ENCODE measurements at regions not wholly inside any gene's neighbourhood (a gene's known extent, or its start where the extent isn't known, plus 50 kb on each side); places are given as distances from the start of the nearest gene placed in this dataset.

- no peak for DNase-seq (ENCODE audit: low spot score)
- TF ChIP-seq CTCF (IDR thresholded peaks at IDR 0.05; ENCODE audit: extremely low read depth, insufficient read depth, missing control alignments): no peak
- in situ Hi-C loops (cut with MboI; ENCODE audit: low pct_unique_long_range_greater_than_20kb, low sequenced_read_pairs, unreplicated experiment): no loop called here
These were observed 112.2 kb downstream of the SKIDA1 start for GRCh38 chr10:21413268-21413667.

- no peak for TF ChIP-seq CTCF (IDR thresholded peaks at IDR 0.05; ENCODE audit: extremely low read depth, insufficient read depth, missing control alignments)
- in situ Hi-C loops (cut with MboI; ENCODE audit: low pct_unique_long_range_greater_than_20kb, low sequenced_read_pairs, unreplicated experiment): no loop called here
- DNase-seq (ENCODE audit: low spot score): no peak
These were observed 118.8 kb downstream of the SKIDA1 start for GRCh38 chr10:21406595-21407193.

DNA sequence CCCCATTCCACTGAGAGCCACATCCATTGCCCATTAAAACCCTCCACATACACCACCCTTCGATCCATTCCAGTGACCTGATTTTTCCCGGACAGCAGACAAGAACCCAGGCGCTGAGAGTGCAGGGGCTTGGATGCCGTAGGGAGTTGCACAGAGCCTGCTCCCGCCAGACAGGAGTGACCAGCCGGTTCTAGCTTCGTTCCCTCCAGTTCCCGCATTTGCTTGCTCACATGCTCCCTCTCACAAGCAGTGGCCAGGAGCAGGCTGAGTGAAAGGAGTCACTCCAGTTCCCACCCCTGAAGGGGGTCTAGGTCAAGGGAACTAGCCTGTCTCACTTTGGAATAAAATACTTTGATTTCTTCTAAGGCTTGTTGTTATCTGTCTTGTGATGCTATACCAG, 119.5 kb downstream of the SKIDA1 start:
- DNase-seq (ENCODE audit: low spot score): no peak
- in situ Hi-C loops (cut with MboI; ENCODE audit: low pct_unique_long_range_greater_than_20kb, low sequenced_read_pairs, unreplicated experiment): no loop called here
- TF ChIP-seq CTCF (IDR thresholded peaks at IDR 0.05; ENCODE audit: extremely low read depth, insufficient read depth, missing control alignments): no peak

DNA sequence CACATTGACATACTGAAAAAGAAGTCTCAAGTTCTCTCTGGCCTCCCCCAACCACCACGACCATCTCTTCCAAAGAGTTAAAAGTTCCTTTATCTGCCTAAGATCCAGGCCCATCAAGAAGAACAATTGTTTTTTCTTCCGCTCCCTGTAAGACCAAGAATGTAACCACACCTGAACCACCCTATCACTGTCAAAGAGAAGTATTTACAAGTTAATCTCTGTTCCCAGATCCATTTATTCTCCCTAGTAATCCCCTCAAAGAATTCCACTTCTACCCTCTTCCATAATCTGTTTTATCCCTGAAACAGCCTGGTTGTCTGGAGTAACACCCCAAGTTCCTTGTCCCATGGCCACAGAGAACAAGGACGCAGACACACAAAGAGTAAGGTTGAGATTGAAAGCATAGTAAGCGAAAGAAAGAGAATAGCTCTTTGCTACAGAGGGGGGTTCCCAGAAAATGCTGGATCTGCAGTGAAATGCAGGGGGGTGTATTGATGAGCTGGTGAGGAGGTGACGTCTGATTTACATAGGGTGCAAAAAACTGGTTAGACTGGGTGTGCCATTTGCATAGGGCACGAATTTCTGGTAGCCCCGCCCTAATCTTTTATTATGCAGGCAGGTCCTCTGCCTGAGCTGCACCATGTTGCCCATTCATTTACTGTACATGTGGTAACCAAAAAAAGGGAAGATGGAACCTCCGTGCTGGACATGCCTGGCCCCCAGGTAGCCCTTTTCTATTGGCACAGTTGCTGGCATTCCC, 122.0 kb downstream of the SKIDA1 start:
- DNase-seq (ENCODE audit: low spot score): no peak
- in situ Hi-C loops (cut with MboI; ENCODE audit: low pct_unique_long_range_greater_than_20kb, low sequenced_read_pairs, unreplicated experiment): no loop called here
- TF ChIP-seq CTCF (IDR thresholded peaks at IDR 0.05; ENCODE audit: extremely low read depth, insufficient read depth, missing control alignments): no peak

GRCh38 chr10:21402606-21403083, 122.8 kb downstream of the SKIDA1 start:
- no peak for DNase-seq (ENCODE audit: low spot score)
- no peak for TF ChIP-seq CTCF (IDR thresholded peaks at IDR 0.05; ENCODE audit: extremely low read depth, insufficient read depth, missing control alignments)
- in situ Hi-C loops (cut with MboI; ENCODE audit: low pct_unique_long_range_greater_than_20kb, low sequenced_read_pairs, unreplicated experiment): no loop called here

GRCh38 chr10:21401196-21401595, 124.3 kb downstream of the SKIDA1 start:
- in situ Hi-C loops (cut with MboI; ENCODE audit: low pct_unique_long_range_greater_than_20kb, low sequenced_read_pairs, unreplicated experiment): no loop called here
- TF ChIP-seq CTCF (IDR thresholded peaks at IDR 0.05; ENCODE audit: extremely low read depth, insufficient read depth, missing control alignments): no peak
- no peak for DNase-seq (ENCODE audit: low spot score)

Data from GM13977 (cell line).